ENCODE measurements at regions not wholly inside any gene's neighbourhood (a gene's known extent, or its start where the extent isn't known, plus 50 kb on each side); places are given as distances from the start of the nearest gene placed in this dataset.

DNA sequence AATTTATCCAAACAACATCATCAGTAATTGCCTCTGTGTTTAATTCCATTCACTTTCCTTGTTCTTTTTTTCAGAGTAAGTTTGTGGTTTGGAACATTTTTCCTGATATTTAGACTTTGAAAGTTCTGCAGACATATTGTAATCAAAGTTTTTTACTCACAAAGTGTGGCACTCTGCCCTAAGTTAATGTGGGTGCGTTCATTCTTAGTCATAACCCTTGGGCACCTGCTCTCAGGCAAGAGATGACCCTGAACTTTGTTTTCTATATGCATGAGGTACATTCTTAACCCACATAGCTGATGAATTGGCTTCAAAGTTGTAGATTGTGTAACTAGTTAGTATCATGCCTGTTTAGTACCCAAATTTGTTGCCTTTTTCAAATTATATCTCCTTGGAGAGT lies 424.3 kb downstream of the GRXCR1 start:
- no peak for DNase-seq
- H3K4me1 Mint-ChIP-seq (ENCODE audit: low read depth, unreplicated experiment): no peaks in the 10 kb centered on the region
- H3K4me3 Mint-ChIP-seq (ENCODE audit: unreplicated experiment): no peak overlapping the region
- H3K27ac Mint-ChIP-seq (ENCODE audit: unreplicated experiment): no peak overlapping the region
- peaks cover 2% of the 10 kb centered on the region for H3K27me3 Mint-ChIP-seq (ENCODE audit: unreplicated experiment)
- no peaks in the 10 kb centered on the region for H3K9me3 Mint-ChIP-seq (ENCODE audit: unreplicated experiment)
- TF ChIP-seq, protein P1, sequence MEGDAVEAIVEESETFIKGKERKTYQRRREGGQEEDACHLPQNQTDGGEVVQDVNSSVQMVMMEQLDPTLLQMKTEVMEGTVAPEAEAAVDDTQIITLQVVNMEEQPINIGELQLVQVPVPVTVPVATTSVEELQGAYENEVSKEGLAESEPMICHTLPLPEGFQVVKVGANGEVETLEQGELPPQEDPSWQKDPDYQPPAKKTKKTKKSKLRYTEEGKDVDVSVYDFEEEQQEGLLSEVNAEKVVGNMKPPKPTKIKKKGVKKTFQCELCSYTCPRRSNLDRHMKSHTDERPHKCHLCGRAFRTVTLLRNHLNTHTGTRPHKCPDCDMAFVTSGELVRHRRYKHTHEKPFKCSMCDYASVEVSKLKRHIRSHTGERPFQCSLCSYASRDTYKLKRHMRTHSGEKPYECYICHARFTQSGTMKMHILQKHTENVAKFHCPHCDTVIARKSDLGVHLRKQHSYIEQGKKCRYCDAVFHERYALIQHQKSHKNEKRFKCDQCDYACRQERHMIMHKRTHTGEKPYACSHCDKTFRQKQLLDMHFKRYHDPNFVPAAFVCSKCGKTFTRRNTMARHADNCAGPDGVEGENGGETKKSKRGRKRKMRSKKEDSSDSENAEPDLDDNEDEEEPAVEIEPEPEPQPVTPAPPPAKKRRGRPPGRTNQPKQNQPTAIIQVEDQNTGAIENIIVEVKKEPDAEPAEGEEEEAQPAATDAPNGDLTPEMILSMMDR (IDR thresholded peaks at IDR 0.05; ENCODE audit: partially characterized antibody, unreplicated experiment): no peak
- peaks cover 7% of the 10 kb centered on the region for H3K36me3 Mint-ChIP-seq (ENCODE audit: unreplicated experiment)

- Mint-ChIP-seq H3K27ac (ENCODE audit: unreplicated experiment) (no peak overlapping the region), H3K4me1 (ENCODE audit: low read depth, unreplicated experiment) (no peaks in the 10 kb centered on the region), H3K4me3 (ENCODE audit: unreplicated experiment) (no peak overlapping the region), H3K36me3 (ENCODE audit: unreplicated experiment) (no peaks in the 10 kb centered on the region), H3K27me3 (ENCODE audit: unreplicated experiment) (no peaks in the 10 kb centered on the region), H3K9me3 (ENCODE audit: unreplicated experiment) (no peaks in the 10 kb centered on the region)
- DNase-seq: no peak
- TF ChIP-seq, protein P1 (IDR thresholded peaks at IDR 0.05; ENCODE audit: partially characterized antibody, unreplicated experiment): no peak
Measured at GRCh38 chr4:43325220-43325967, 432.9 kb downstream of the GRXCR1 start.

- H3K9me3 Mint-ChIP-seq (ENCODE audit: unreplicated experiment): no peaks in the 10 kb centered on the region
- no peaks in the 10 kb centered on the region for H3K27me3 Mint-ChIP-seq (ENCODE audit: unreplicated experiment)
- H3K4me1 Mint-ChIP-seq (ENCODE audit: low read depth, unreplicated experiment): no peaks in the 10 kb centered on the region
- H3K36me3 Mint-ChIP-seq (ENCODE audit: unreplicated experiment): no peaks in the 10 kb centered on the region
- TF ChIP-seq, protein P1 (IDR thresholded peaks at IDR 0.05; ENCODE audit: partially characterized antibody, unreplicated experiment): no peak
- no peak overlapping the region for H3K4me3 Mint-ChIP-seq (ENCODE audit: unreplicated experiment)
- no peak overlapping the region for H3K27ac Mint-ChIP-seq (ENCODE audit: unreplicated experiment)
- DNase-seq: no peak
Measured at GRCh38 chr4:43330288-43330687, 437.8 kb downstream of the GRXCR1 start.

DNA sequence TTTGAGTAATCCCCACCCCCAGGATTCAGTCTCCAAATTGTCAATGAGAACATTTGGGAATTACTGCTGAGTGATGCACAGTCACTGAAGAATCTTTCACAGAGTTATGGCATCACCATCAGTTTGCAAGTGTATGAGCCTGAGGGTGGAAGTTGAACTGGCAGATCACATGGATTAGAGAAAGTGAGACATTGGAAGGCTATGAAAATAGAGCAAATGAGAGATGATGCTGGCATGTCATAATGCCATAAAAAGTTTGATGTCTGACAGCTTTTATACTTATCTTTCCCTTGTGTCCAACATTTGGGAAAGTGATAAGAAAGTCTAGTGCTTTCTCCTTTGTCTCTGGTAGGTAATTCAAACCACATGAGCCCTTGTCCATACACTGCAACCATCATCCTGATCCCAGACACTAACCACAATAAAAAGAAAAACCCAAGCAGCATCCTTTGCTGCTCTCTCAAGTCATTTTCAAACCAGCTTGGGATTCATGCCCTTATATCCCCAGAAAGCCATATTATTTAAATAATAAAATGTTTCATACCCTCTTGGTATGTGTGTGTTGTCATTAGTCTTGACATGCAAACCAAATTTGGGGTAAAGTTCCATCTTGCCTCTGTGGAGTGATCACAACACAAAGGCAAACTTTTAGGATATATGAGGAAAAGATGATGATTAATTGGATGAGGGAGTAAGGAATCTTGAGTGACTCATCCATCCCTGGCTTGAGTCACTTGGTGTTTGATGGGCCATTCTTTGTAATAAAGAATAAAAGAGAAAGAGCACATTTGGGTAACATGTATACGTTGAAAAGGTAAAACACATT lies 438.9 kb downstream of the GRXCR1 start:
- Mint-ChIP-seq H3K27me3 (ENCODE audit: unreplicated experiment) (no peaks in the 10 kb centered on the region), H3K4me1 (ENCODE audit: low read depth, unreplicated experiment) (no peaks in the 10 kb centered on the region), H3K9me3 (ENCODE audit: unreplicated experiment) (no peaks in the 10 kb centered on the region), H3K27ac (ENCODE audit: unreplicated experiment) (no peak overlapping the region), H3K4me3 (ENCODE audit: unreplicated experiment) (no peak overlapping the region), H3K36me3 (ENCODE audit: unreplicated experiment) (no peaks in the 10 kb centered on the region)
- DNase-seq: no peak
- TF ChIP-seq, protein P1 (IDR thresholded peaks at IDR 0.05; ENCODE audit: partially characterized antibody, unreplicated experiment): no peak

GRCh38 chr4:43332052-43332425 lies 439.5 kb downstream of the GRXCR1 start:
- no peaks in the 10 kb centered on the region for H3K4me1 Mint-ChIP-seq (ENCODE audit: low read depth, unreplicated experiment)
- TF ChIP-seq, protein P1 (IDR thresholded peaks at IDR 0.05; ENCODE audit: partially characterized antibody, unreplicated experiment): no peak
- no peak for DNase-seq
- H3K9me3 Mint-ChIP-seq (ENCODE audit: unreplicated experiment): no peaks in the 10 kb centered on the region
- no peak overlapping the region for H3K27ac Mint-ChIP-seq (ENCODE audit: unreplicated experiment)
- H3K4me3 Mint-ChIP-seq (ENCODE audit: unreplicated experiment): no peak overlapping the region
- no peaks in the 10 kb centered on the region for H3K36me3 Mint-ChIP-seq (ENCODE audit: unreplicated experiment)
- no peaks in the 10 kb centered on the region for H3K27me3 Mint-ChIP-seq (ENCODE audit: unreplicated experiment)
